HG02623 (cell line): ENCODE measurements at regions not wholly inside any gene's neighbourhood (a gene's known extent, or its start where the extent isn't known, plus 50 kb on each side); places are given as distances from the start of the nearest gene placed in this dataset.
"Not testable (repeated sequence)": the region's sequence is repeated elsewhere in the genome, so short reads cannot be mapped to it uniquely, and the experiment has no call there.

ENCODE experiments used
- ATAC-seq: cut with Tn5 transposase; IDR thresholded peaks from one replicate; pipeline ENCODE4 v1.9.1; 2021; ENCODE audit warnings: moderate library complexity; ENCODE audit not compliant: unreplicated experiment

GRCh38 chr12:25615119-25615518 is 62.0 kb upstream of the LMNTD1 start:
- no peak for ATAC-seq

- no peak for ATAC-seq
These were observed 63.2 kb upstream of the LMNTD1 start for GRCh38 chr12:25616286-25616685.

- no peak for ATAC-seq
These were observed 64.9 kb upstream of the LMNTD1 start for GRCh38 chr12:25617991-25618390.

DNA sequence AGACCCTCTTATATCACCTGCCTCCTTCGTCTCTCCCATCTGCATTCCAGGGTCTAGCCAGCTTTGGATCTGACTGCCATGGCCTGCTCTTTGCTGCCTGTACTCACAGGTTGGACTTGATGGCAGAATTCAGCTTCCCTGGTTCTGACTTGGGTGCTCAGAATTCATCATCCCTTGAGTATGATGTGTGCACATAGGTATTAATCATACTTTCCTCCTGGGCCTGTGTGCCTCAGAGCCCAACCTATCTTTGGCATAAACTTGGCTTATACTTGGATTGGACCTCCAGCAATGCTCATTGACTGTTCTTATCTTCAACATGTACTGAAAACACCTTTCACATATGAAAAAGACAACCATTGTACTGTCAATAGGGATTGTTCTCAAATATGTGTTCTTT is 70.7 kb upstream of the LMNTD1 start:
- no peak for ATAC-seq

DNA sequence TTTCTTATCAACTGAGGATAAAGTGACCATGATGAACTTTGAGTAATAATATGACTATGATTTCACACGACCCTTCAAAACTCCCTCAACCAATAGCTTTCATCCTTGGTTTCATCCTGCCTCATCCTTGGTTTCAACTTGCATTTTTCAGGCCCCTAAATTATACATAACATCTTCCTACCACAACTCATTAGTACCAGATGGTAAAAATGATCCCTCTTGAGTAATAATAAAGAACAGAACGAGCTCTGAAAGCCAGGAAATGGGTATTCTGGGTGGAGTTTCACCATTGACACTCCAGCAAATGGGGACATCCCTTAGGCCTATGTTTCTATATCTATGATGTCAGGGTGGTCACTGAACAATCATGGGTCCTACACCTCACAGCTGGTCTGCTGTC is 72.1 kb upstream of the LMNTD1 start:
- no peak for ATAC-seq

DNA sequence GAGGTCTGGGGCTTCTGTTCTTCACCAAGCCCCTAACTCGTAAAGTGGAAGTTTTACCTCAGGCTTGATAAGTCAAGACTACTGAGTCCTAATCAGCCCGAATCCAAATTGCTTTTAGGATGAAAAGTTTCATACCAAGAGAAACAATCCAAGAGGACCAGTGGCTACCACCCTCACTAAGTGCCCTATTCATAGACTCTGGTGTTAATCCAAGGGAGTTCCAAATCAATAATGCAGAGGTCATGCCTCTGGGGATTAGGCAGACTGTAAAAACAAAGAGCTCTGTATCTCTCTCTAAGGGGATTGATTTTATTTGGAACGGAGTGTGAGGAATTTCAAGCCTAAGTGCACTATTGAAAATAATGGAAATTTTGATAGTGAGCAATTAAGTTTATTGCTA is 76.3 kb upstream of the LMNTD1 start:
- no peak for ATAC-seq

DNA sequence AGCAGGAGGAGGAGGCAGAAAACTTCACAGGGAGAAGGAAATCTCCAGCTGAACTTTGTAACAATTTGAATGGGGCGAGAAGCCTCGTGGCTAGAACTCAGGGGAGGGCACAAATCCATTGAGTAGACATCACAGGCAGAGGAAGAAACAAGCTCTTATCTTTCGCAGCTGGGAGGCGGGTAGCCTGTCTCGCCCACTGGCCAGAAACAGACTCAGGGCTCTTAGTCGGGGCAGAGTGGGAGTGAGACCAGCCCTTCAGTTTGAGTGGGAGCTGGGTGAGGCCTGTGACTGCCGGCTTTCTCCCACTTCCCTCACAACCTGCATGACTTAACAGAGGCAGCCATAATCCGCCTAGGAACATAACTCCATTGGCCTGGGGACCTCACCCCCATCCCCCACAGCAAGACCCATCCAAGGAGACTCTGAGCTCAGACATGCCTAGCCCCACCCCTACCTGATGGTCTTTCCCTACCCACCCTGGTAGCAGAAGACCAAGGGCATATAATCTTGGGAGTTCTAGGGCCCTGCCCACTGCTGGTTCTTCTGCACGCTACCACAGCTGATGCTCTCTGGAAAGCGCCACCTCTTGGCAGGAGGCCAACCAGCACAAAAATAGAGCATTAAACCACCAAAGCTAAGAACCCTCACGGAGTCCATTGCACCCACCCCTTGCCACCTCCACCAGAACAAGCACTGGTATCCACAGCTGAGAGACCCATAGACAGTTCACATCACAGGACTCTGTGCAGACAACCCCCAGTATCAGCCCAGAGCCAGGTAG is 77.8 kb upstream of the LMNTD1 start:
- ATAC-seq: not testable (repeated sequence)

GRCh38 chr12:25633149-25633548 is 80.1 kb upstream of the LMNTD1 start:
- ATAC-seq: not testable (repeated sequence)

GRCh38 chr12:25637752-25638151 is 84.7 kb upstream of the LMNTD1 start:
- ATAC-seq: no peak

DNA sequence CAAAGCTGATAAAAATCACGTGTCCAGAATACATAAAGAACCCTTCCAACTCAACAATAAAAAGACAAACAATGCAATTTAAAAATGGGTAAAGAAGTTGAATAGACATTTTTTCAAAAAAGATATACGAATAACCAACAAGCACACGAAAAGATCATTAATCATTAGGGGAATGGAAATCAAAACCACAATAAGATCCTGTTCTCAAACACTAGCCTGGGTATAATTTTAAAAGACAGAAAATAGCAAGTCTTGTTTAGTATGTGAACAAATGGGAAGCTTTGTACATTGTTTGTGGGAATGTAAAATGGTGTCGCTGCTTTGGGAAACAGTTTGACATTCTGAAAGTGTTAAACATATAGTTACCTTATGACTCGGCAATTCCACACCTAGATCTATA is 86.3 kb upstream of the LMNTD1 start:
- ATAC-seq: no peak

DNA sequence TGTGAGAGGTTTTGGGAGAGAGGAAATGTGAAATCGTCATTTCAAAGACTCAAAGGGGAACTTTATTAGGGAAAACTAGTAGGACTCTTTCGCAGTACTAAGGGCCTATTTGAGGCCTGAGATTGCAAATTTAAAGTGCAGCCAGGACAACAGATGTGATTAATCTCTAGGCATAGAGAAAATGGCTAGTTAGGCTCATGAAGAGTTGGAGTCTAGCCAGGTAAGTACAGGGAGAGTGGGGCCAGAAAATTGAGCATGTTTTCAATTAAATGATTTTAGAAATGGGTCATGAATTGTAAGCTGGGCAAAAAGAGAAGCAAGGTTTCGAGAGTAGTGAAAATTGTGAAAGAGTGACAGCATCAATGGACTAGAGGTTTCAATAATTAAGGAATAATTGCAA is 91.9 kb upstream of the LMNTD1 start:
- ATAC-seq: no peak

DNA sequence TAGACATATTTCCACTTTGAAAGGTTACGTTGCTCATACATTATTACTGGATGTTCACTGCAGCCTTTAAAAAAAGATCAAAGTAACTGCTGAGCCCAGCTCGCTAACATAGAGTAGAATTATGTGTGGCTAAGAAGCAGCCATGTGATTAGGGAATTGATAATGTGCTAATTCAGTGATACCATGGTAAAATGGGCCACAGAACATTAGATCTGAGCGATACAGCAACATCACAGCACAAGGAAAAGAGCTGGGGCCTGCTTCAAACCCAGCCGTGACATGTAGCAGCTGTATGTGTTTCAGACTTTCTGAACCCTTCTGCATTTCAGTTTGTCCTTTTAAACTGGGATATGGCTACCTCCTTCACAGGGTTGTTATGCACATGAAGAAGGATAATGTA is 92.3 kb upstream of the LMNTD1 start:
- no peak for ATAC-seq

GRCh38 chr12:25651931-25652330 is 98.8 kb upstream of the LMNTD1 start:
- no peak for ATAC-seq

DNA sequence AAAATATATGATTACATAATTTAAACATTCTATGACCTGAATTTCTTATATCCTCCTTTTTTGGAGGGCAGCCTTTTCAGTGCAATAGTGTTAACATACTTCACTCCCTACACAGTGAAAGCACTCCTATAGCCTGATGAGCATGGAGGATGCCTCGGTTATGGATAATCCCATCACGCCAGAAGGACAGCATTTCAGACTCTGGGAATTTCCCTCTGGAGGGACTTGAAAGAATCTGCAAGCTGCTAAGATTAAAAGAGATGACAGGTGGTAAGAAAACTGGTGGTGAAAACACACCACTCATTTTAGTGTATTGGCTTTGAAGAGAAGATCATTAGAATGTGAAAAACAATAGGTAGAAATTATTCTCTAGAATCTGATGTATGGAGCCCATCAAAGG is 99.3 kb upstream of the LMNTD1 start:
- no peak for ATAC-seq

DNA sequence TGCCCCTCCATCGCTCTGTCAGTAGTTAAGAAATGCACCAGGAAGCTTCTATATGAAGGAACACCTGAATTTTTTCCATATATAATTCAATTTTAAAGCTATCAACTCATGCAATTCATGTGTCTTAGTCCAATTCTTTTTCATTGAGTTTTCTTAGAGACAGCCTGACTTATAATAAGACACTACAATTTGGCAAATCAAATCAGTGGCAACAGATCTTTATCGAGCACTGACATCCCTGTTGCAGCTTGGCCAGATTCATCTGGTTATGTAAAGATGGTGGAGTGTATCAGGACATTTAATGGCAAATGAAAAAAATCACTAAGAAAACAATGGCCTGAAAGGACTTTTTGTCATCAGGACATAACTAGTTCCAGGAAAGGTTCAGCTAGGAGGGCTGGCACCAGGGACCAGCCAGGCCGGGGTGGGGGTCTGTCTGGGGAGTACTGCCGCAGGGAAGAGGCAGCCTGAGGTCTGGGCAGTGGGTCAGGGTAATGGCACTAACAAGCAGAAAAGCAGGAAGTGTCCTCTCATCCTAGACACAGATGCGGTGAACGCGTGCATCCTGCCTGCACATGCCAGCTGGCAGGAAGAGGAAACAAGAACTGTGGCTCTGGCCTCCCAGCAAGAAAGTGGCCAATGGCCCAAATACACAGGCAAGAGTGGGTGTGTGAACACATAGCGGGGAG is 100.5 kb upstream of the LMNTD1 start:
- no peak for ATAC-seq

- ATAC-seq: no peak
These were observed 102.6 kb upstream of the LMNTD1 start for GRCh38 chr12:25655702-25656101.

GRCh38 chr12:25659621-25660020 is 106.5 kb upstream of the LMNTD1 start:
- no peak for ATAC-seq

GRCh38 chr12:25670076-25671055 is 117.3 kb upstream of the LMNTD1 start:
- no peak for ATAC-seq

DNA sequence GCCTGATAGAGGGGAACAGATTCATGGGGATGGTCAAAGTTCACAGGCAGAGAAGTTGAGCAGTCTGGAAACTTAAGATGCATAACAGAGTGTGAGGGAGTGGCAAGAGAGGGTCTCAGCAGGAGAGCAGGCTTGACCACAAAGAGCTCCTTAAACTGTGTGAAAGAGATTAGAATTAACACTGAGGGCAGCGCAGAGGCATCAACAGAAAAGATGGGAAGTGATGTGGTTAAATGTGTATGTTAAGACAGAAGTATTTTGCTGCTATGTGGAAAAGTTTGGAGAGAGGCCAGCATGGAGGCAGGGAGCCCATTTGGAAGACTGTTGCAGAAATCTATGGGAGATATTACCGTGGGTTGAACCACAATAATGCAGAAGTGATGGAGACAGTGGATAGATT is 122.7 kb upstream of the LMNTD1 start:
- ATAC-seq: no peak

- ATAC-seq: no peak
These were observed 124.3 kb upstream of the LMNTD1 start for GRCh38 chr12:25677232-25677937.

GRCh38 chr12:25681580-25681979 is 128.5 kb upstream of the LMNTD1 start:
- no peak for ATAC-seq
